Epithelial cell of proximal tubule (primary cell): ENCODE measurements at regions not wholly inside any gene's neighbourhood (a gene's known extent, or its start where the extent isn't known, plus 50 kb on each side); places are given as distances from the start of the nearest gene placed in this dataset.

Source experiments
- DNase-seq: peaks from one replicate; pipeline ENCODE4 v3.0.0-alpha.2; 2011; ENCODE audit warnings: low read depth
- H3K4me3 ChIP-seq: 2 replicates; pipeline ENCODE4 v1.5.1; 2011; ENCODE audit warnings: low read depth, mild to moderate bottlenecking, low read length
- CTCF ChIP-seq: conservative IDR thresholded peaks from 2 replicates; pipeline ENCODE4 v1.5.1; 2012; ENCODE audit warnings: low read depth, mild to moderate bottlenecking, low read length

- no peak for TF ChIP-seq CTCF
- no peak overlapping the region for H3K4me3 ChIP-seq
- no peak for DNase-seq
Measured at GRCh38 chr2:155696571-155696970, 636.0 kb downstream of the NR4A2 start.

GRCh38 chr2:155695505-155695904 is 637.0 kb downstream of the NR4A2 start:
- no peak for TF ChIP-seq CTCF
- DNase-seq, result no peak
- H3K4me3 ChIP-seq, result no peak overlapping the region

GRCh38 chr2:155692856-155693255 is 639.7 kb downstream of the NR4A2 start:
- no peak for DNase-seq
- no peak for TF ChIP-seq CTCF
- H3K4me3 ChIP-seq, result no peak overlapping the region

GRCh38 chr2:155692106-155692505 is 640.4 kb downstream of the NR4A2 start:
- no peak overlapping the region for H3K4me3 ChIP-seq
- no peak for TF ChIP-seq CTCF
- no peak for DNase-seq

- TF ChIP-seq CTCF, result no peak
Measured at GRCh38 chr2:155690785-155691184, 641.7 kb downstream of the NR4A2 start.

GRCh38 chr2:155689791-155690190 is 642.7 kb downstream of the NR4A2 start:
- TF ChIP-seq CTCF, result no peak
- DNase-seq, result no peak
- H3K4me3 ChIP-seq, result no peak overlapping the region

More at GRCh38 chr2:155690785-155691184, 641.7 kb downstream of the NR4A2 start:
- H3K4me3 ChIP-seq, result no peak overlapping the region
- DNase-seq, result no peak

- no peak overlapping the region for H3K4me3 ChIP-seq
- no peak for DNase-seq
- no peak for TF ChIP-seq CTCF
Measured at GRCh38 chr2:155687181-155687580, 645.3 kb downstream of the NR4A2 start.
